ENCODE measurements at regions not wholly inside any gene's neighbourhood (a gene's known extent, or its start where the extent isn't known, plus 50 kb on each side); places are given as distances from the start of the nearest gene placed in this dataset.

- Histone ChIP-seq H3K36me3 (ENCODE audit: control insufficient read depth, insufficient read depth, low read length) (no peaks in the 10 kb centered on the region), H3K27me3 (ENCODE audit: control insufficient read depth in 2 of 2, insufficient read depth in 2 of 2, low read length in 2 of 2) (no peaks in the 10 kb centered on the region), H3K4me1 (replicated peaks in 1 of 2; ENCODE audit: control insufficient read depth in 2 of 2, insufficient read depth in 2 of 2, low read length in 2 of 2) (peaks cover 0 to 12% of the 10 kb centered on the region in 2 experiments; a peak in 4 of 5 replicates), H3K9me1 (ENCODE audit: control insufficient read depth, insufficient read depth, low read length) (no peaks in the 10 kb centered on the region), H3K9me3 (replicated peaks; ENCODE audit: control insufficient read depth, insufficient read depth, low read depth, low read length) (no peaks in the 10 kb centered on the region), H4K20me1 (replicated peaks; ENCODE audit: control insufficient read depth, insufficient read depth, low read length) (no peaks in the 10 kb centered on the region), H3K4me3 (no peak overlapping the region), H3K27ac (ENCODE audit: extremely low read depth, low read depth, low read length) (no peak overlapping the region), H3K79me2 (ENCODE audit: control insufficient read depth, insufficient read depth, low read length) (no peaks in the 10 kb centered on the region), H2AFZ (ENCODE audit: low read depth, low read length) (no peak overlapping the region), H3K9ac (ENCODE audit: insufficient read depth in 1 of 2, low read depth in 2 of 2, low read length in 2 of 2) (no peak overlapping the region), H3K4me2 (ENCODE audit: insufficient read depth, low read length) (no peak overlapping the region)
- FAIRE-seq (no peak), DNase-seq (ENCODE audit: extremely low read depth in 1 of 4, low spot score in 3 of 4) (no peak), ATAC-seq (peak; percentile 51)
- WGBS (ENCODE audit: insufficient coverage, low coverage, missing lambda C conversion rate): 47% methylated on average over 8 of the region's 8 CpGs
- no TSS peak for BruUV-seq (replicated peaks)
- TF ChIP-seq ARID4B (CRISPR knock-in tag; IDR thresholded peaks at IDR 0.05) (no peak), REST (IDR thresholded peaks at IDR 0.05; ENCODE audit: borderline replicate concordance) (peak; percentile 20; the same call in 1 of the 2 replicates), REST (CRISPR knock-in tag; IDR thresholded peaks at IDR 0.05; ENCODE audit: low read depth) (no peak), SMC3 (conservative IDR thresholded peaks at IDR 0.05; ENCODE audit: insufficient read depth, low read depth, low read length) (0 out of 2 replicates have a peak, but pooled peaks have one; percentile 11), RAD21 (CRISPR knock-in tag; conservative IDR thresholded peaks at IDR 0.05 in 1 of 2, IDR thresholded peaks at IDR 0.05 in 1 of 2) (peak in 1 of 2 experiments; percentile 36; a peak in 2 of 4 replicates)
- intact Hi-C loops (cut with micrococcal nuclease): no loop called here
- POLR2A ChIA-PET: interaction anchor here (0.6 kb wide), 1 partner anchor 436 kb away, joined by 3 read pairs; no protein-coding TSS in a partner anchor
- CTCF ChIA-PET (ENCODE audit: low intra/inter-chr PET ratio): no interaction called here
- in situ Hi-C loops (cut with MboI): no loop called here
These were observed 503.5 kb upstream of the CITED2 start for GRCh38 chr6:139877828-139878405.

Measured in K562 (cell line).